ENCODE measurements at regions not wholly inside any gene's neighbourhood (a gene's known extent, or its start where the extent isn't known, plus 50 kb on each side); places are given as distances from the start of the nearest gene placed in this dataset.

- TF ChIP-seq CTCF (IDR thresholded peaks at IDR 0.05; ENCODE audit: extremely low read depth in 1 of 2, insufficient read depth in 1 of 2, low read depth in 1 of 2, low read length in 2 of 2) (no peak), GATA2 (IDR thresholded peaks at IDR 0.05; ENCODE audit: insufficient read depth, insufficient read length, low read depth, low read length) (no peak), MAX (IDR thresholded peaks at IDR 0.05; ENCODE audit: insufficient read depth, insufficient read length) (no peak), EZH2 (IDR thresholded peaks at IDR 0.05; ENCODE audit: borderline replicate concordance, low read depth, low read length, severe bottlenecking) (no peak), POLR2A (IDR thresholded peaks at IDR 0.05; ENCODE audit: low read depth, low read length) (no peak), POLR2AphosphoS5 (IDR thresholded peaks at IDR 0.05; ENCODE audit: insufficient read depth, low read depth, low read length) (no peak), MYC (IDR thresholded peaks at IDR 0.05; ENCODE audit: low read depth, low read length) (no peak)
These were observed 466.6 kb upstream of the PABPC4L start for GRCh38 chr4:134668237-134668636.
